HepG2 (cell line): ENCODE measurements at regions not wholly inside any gene's neighbourhood (a gene's known extent, or its start where the extent isn't known, plus 50 kb on each side); places are given as distances from the start of the nearest gene placed in this dataset.

Source experiments
- HCFC1 ChIP-seq: fragments of 150-350 bp; IDR thresholded peaks from 2 replicates; pipeline ENCODE4 v1.6.1; 2014; ENCODE audit warnings: low read depth, low read length
- NFKBIZ ChIP-seq: IDR thresholded peaks from 2 replicates; pipeline ENCODE4 v1.6.1; 2018; ENCODE audit warnings: missing genetic modification reagents, missing compliant biosample characterization
- SP2 ChIP-seq: sonication (generic); formaldehyde crosslinking; IDR thresholded peaks from 2 replicates; pipeline ENCODE4 v1.5.1; 2020; ENCODE audit warnings: mild to moderate bottlenecking, missing genetic modification reagents
- ZNF3 ChIP-seq: IDR thresholded peaks from 2 replicates; pipeline ENCODE4 v1.7.0; 2017; ENCODE audit warnings: inconsistent platforms
- TF ChIP-seq, protein P1 (sequence below): sonication (generic); formaldehyde crosslinking; IDR thresholded peaks from 2 replicates; pipeline ENCODE4 v1.5.0; 2020; ENCODE audit warnings: mild to moderate bottlenecking, missing genetic modification reagents, moderate library complexity
- TF ChIP-seq, protein P2 (sequence below): sonication (generic); formaldehyde crosslinking; IDR thresholded peaks from 2 replicates; pipeline ENCODE4 v1.9.0; 2021; ENCODE audit warnings: missing genetic modification reagents, borderline replicate concordance
- TF ChIP-seq, protein P3 (sequence below): IDR thresholded peaks from 2 replicates; pipeline ENCODE4 v1.6.1; 2016; ENCODE audit warnings: low read depth

DNA sequence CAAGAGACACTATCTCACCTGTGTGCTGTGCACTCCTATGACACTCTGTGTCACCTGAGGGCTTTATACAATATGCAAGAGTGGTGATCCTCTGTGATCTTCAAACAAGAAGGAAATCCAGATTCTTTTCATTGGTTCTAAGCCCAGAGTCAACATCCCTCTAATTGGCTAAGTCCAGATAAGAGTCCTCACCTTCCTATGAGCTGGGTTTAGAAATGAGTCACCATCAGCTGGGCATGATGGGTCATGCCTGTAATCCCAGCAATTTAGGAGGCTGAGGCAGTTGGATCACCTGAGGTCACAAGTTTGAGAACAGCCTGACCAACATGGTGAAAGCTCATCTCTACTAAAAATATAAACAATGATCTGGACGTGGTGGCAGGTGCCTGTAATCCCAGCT lies 144.4 kb downstream of the ZNF675 start:
- TF ChIP-seq, protein P1, sequence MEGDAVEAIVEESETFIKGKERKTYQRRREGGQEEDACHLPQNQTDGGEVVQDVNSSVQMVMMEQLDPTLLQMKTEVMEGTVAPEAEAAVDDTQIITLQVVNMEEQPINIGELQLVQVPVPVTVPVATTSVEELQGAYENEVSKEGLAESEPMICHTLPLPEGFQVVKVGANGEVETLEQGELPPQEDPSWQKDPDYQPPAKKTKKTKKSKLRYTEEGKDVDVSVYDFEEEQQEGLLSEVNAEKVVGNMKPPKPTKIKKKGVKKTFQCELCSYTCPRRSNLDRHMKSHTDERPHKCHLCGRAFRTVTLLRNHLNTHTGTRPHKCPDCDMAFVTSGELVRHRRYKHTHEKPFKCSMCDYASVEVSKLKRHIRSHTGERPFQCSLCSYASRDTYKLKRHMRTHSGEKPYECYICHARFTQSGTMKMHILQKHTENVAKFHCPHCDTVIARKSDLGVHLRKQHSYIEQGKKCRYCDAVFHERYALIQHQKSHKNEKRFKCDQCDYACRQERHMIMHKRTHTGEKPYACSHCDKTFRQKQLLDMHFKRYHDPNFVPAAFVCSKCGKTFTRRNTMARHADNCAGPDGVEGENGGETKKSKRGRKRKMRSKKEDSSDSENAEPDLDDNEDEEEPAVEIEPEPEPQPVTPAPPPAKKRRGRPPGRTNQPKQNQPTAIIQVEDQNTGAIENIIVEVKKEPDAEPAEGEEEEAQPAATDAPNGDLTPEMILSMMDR, result no peak
- TF ChIP-seq SP2 (CRISPR knock-in tag), result no peak
- TF ChIP-seq, protein P2, sequence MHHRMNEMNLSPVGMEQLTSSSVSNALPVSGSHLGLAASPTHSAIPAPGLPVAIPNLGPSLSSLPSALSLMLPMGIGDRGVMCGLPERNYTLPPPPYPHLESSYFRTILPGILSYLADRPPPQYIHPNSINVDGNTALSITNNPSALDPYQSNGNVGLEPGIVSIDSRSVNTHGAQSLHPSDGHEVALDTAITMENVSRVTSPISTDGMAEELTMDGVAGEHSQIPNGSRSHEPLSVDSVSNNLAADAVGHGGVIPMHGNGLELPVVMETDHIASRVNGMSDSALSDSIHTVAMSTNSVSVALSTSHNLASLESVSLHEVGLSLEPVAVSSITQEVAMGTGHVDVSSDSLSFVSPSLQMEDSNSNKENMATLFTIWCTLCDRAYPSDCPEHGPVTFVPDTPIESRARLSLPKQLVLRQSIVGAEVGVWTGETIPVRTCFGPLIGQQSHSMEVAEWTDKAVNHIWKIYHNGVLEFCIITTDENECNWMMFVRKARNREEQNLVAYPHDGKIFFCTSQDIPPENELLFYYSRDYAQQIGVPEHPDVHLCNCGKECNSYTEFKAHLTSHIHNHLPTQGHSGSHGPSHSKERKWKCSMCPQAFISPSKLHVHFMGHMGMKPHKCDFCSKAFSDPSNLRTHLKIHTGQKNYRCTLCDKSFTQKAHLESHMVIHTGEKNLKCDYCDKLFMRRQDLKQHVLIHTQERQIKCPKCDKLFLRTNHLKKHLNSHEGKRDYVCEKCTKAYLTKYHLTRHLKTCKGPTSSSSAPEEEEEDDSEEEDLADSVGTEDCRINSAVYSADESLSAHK (CRISPR knock-in tag), result no peak
- no peak for TF ChIP-seq HCFC1
- TF ChIP-seq, protein P3, sequence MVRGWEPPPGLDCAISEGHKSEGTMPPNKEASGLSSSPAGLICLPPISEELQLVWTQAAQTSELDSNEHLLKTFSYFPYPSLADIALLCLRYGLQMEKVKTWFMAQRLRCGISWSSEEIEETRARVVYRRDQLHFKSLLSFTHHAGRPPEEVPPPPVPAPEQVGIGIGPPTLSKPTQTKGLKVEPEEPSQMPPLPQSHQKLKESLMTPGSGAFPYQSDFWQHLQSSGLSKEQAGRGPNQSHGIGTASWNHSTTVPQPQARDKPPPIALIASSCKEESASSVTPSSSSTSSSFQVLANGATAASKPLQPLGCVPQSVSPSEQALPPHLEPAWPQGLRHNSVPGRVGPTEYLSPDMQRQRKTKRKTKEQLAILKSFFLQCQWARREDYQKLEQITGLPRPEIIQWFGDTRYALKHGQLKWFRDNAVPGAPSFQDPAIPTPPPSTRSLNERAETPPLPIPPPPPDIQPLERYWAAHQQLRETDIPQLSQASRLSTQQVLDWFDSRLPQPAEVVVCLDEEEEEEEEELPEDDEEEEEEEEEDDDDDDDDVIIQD (CRISPR knock-in tag), result no peak
- no peak for TF ChIP-seq ZNF3 (CRISPR knock-in tag)
- TF ChIP-seq NFKBIZ (CRISPR knock-in tag), result no peak
